NCI-H1930 (cell line): ENCODE measurements at regions not wholly inside any gene's neighbourhood (a gene's known extent, or its start where the extent isn't known, plus 50 kb on each side); places are given as distances from the start of the nearest gene placed in this dataset.
A peak's percentile ranks its signal among the peaks of the same experiment; 100 is the strongest.

ENCODE experiments used
- DNase-seq, 2 experiments: peaks; one replicate each; lab custom pipeline; 2025; lab: John Stamatoyannopoulos, UW

- DNase-seq: no peak
Observed at GRCh38 chr22:22395245-22395644, 113.3 kb downstream of the ZNF280B start.

GRCh38 chr22:22396741-22397291 lies 111.7 kb downstream of the ZNF280B start:
- DNase-seq: no peak

GRCh38 chr22:22397292-22397870 lies 111.2 kb downstream of the ZNF280B start:
- DNase-seq: peak in 1 of 2 experiments; percentile 28

- DNase-seq: no peak
Observed at GRCh38 chr22:22397875-22398524, 110.5 kb downstream of the ZNF280B start.

- no peak for DNase-seq
Observed at GRCh38 chr22:22398530-22399327, 109.8 kb downstream of the ZNF280B start.

GRCh38 chr22:22400099-22400498 lies 108.4 kb downstream of the ZNF280B start:
- DNase-seq: no peak

GRCh38 chr22:22400964-22401363 lies 107.6 kb downstream of the ZNF280B start:
- no peak for DNase-seq

GRCh38 chr22:22401381-22401780 lies 107.2 kb downstream of the ZNF280B start:
- no peak for DNase-seq

- no peak for DNase-seq
Observed at GRCh38 chr22:22403306-22403705, 105.2 kb downstream of the ZNF280B start.

- no peak for DNase-seq
Observed at GRCh38 chr22:22403771-22404170, 104.8 kb downstream of the ZNF280B start.

- no peak for DNase-seq
Observed at GRCh38 chr22:22404598-22405284, 103.8 kb downstream of the ZNF280B start.

GRCh38 chr22:22406445-22407027 lies 102.0 kb downstream of the ZNF280B start:
- no peak for DNase-seq

- DNase-seq: no peak
Observed at GRCh38 chr22:22407061-22407460, 101.5 kb downstream of the ZNF280B start.

- no peak for DNase-seq
Observed at GRCh38 chr22:22408269-22408668, 100.3 kb downstream of the ZNF280B start.

- DNase-seq: peak in 1 of 2 experiments; percentile 33
Observed at GRCh38 chr22:22408731-22409696, 99.5 kb downstream of the ZNF280B start.

- DNase-seq: no peak
Observed at GRCh38 chr22:22410121-22410520, 98.4 kb downstream of the ZNF280B start.

GRCh38 chr22:22410677-22411076 lies 97.9 kb downstream of the ZNF280B start:
- no peak for DNase-seq

- no peak for DNase-seq
Observed at GRCh38 chr22:22414266-22414665, 94.3 kb downstream of the ZNF280B start.

GRCh38 chr22:22417495-22418162 lies 90.9 kb downstream of the ZNF280B start:
- no peak for DNase-seq

- no peak for DNase-seq
Observed at GRCh38 chr22:22418163-22418549, 90.4 kb downstream of the ZNF280B start.
